ENCODE measurements at regions not wholly inside any gene's neighbourhood (a gene's known extent, or its start where the extent isn't known, plus 50 kb on each side); places are given as distances from the start of the nearest gene placed in this dataset.
"Not testable (repeated sequence)": the region's sequence is repeated elsewhere in the genome, so short reads cannot be mapped to it uniquely, and the experiment has no call there.

GRCh38 chr17:20721171-20721570, 141.6 kb downstream of the CDRT15L2 start:
- Histone ChIP-seq H3K36me3 (ENCODE audit: control insufficient read depth, insufficient read depth, low read length) (no peaks in the 10 kb centered on the region), H2AFZ (no peak overlapping the region), H3K4me1 (no peaks in the 10 kb centered on the region), H3K9ac (no peak overlapping the region), H3K79me2 (no peaks in the 10 kb centered on the region), H3K27ac (no peak overlapping the region), H3K9me3 (ENCODE audit: control insufficient read depth, low read length) (no peaks in the 10 kb centered on the region), H3K4me3 (ENCODE audit: low read depth, low read length) (no peak overlapping the region), H3K27me3 (ENCODE audit: control insufficient read depth, insufficient read depth, low read length) (no peaks in the 10 kb centered on the region), H3K4me2 (ENCODE audit: low read length) (no peak overlapping the region)
- no peak for TF ChIP-seq CTCF (IDR thresholded peaks at IDR 0.05)

DNA sequence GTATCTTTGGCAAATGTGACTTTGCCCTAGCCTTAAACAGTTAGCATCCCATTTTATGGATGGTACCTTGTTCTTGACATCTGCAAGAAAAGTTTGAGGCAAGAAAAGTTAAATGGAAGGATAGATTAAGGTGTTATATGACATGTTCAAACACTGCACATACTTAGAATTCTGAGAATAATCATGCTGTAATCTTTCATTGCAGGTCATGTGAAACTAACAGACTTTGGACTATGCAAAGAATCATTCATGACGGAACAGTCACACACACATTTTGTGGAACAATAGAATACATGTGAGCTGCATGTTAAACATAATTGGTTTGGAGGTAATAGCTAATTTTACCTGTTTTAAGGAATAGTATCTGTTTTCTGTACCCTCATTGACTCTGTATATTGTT, 144.9 kb downstream of the CDRT15L2 start:
- not testable (repeated sequence) for H3K27ac ChIP-seq; H3K9me3 ChIP-seq (ENCODE audit: control insufficient read depth, low read length); H3K4me2 ChIP-seq (ENCODE audit: low read length); H3K4me3 ChIP-seq (ENCODE audit: low read depth, low read length); H3K9ac ChIP-seq; H3K79me2 ChIP-seq; H2AFZ ChIP-seq; H3K4me1 ChIP-seq; H3K27me3 ChIP-seq (ENCODE audit: control insufficient read depth, insufficient read depth, low read length); H3K36me3 ChIP-seq (ENCODE audit: control insufficient read depth, insufficient read depth, low read length)

DNA sequence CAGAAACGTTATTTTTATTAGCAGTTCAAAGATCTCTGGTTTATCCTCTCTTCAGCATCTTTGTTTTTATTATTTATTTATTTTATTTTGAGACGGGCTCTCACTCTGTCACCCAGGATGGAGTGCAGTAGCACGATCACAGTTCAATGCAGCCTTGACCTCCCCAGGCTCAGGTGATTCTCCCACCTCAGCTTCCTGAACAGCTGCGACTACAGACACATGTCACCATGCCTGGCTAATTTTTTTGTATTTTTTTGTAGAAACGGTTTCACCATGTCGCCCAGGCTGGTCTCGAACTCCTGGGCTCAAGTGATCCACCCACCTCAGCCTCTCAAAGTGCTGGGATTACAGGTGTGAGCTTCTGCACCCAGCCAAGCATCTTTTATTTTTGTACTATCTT, 147.7 kb downstream of the CDRT15L2 start:
- H3K36me3 ChIP-seq (ENCODE audit: control insufficient read depth, insufficient read depth, low read length); H3K27me3 ChIP-seq (ENCODE audit: control insufficient read depth, insufficient read depth, low read length); H3K4me1 ChIP-seq; H3K27ac ChIP-seq; H3K9ac ChIP-seq; H3K4me3 ChIP-seq (ENCODE audit: low read depth, low read length); H3K4me2 ChIP-seq (ENCODE audit: low read length); H3K79me2 ChIP-seq; H2AFZ ChIP-seq; H3K9me3 ChIP-seq (ENCODE audit: control insufficient read depth, low read length): not testable (repeated sequence)

DNA sequence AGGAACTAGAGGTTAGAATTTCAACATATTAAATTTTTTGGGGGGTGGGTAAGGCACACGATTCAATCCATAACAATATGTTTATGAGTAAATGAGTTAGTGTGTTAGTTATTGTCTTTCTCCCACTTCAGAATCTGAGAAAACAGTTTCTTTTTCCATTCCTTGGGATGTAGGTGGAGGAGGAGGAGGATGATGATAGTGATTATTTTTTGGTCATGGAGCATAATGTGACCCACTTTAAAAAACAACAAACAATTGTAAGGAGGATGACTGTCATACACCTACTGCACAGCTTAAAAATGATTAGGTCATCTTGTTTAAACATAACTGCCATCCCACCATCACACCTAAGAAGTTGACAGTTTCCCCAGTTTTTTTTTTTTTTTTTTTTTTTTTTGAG, 148.7 kb downstream of the CDRT15L2 start:
- no peaks in the 10 kb centered on the region for H3K27me3 ChIP-seq (ENCODE audit: control insufficient read depth, insufficient read depth, low read length)
- H3K4me3 ChIP-seq (ENCODE audit: low read depth, low read length), result no peak overlapping the region
- H3K36me3 ChIP-seq (ENCODE audit: control insufficient read depth, insufficient read depth, low read length), result no peaks in the 10 kb centered on the region
- H2AFZ ChIP-seq, result no peak overlapping the region
- H3K4me2 ChIP-seq (ENCODE audit: low read length), result no peak overlapping the region
- H3K9ac ChIP-seq, result no peak overlapping the region
- TF ChIP-seq CTCF (IDR thresholded peaks at IDR 0.05), result no peak
- H3K79me2 ChIP-seq, result no peaks in the 10 kb centered on the region
- H3K9me3 ChIP-seq (ENCODE audit: control insufficient read depth, low read length), result no peaks in the 10 kb centered on the region
- no peak overlapping the region for H3K27ac ChIP-seq
- H3K4me1 ChIP-seq, result no peaks in the 10 kb centered on the region

DNA sequence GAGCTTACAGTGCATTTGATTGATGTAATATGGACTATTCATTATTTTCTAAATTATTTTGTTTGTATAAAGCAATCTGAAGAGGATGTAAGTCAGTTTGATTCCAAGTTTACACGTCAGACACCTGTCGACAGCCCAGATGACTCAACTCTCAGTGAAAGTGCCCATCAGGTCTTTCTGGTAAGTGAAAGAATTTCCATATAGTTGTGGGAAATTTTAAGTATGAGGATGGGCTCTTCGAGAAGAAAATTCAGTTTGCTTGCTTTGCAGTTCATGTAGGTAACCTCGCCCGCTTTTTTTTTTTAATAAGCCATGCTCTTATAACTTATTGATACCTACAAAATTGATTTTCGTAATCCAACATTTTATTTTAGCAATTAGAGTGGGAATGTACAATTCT, 151.6 kb downstream of the CDRT15L2 start:
- H2AFZ ChIP-seq; H3K36me3 ChIP-seq (ENCODE audit: control insufficient read depth, insufficient read depth, low read length); H3K4me2 ChIP-seq (ENCODE audit: low read length); H3K4me3 ChIP-seq (ENCODE audit: low read depth, low read length); H3K4me1 ChIP-seq; H3K9ac ChIP-seq; H3K27me3 ChIP-seq (ENCODE audit: control insufficient read depth, insufficient read depth, low read length); H3K27ac ChIP-seq; H3K79me2 ChIP-seq; H3K9me3 ChIP-seq (ENCODE audit: control insufficient read depth, low read length): not testable (repeated sequence)

- no peaks in the 10 kb centered on the region for H3K27me3 ChIP-seq (ENCODE audit: control insufficient read depth, insufficient read depth, low read length)
- no peak overlapping the region for H3K27ac ChIP-seq
- no peaks in the 10 kb centered on the region for H3K79me2 ChIP-seq
- H3K36me3 ChIP-seq (ENCODE audit: control insufficient read depth, insufficient read depth, low read length), result no peaks in the 10 kb centered on the region
- no peaks in the 10 kb centered on the region for H3K9me3 ChIP-seq (ENCODE audit: control insufficient read depth, low read length)
- H2AFZ ChIP-seq, result no peak overlapping the region
- H3K9ac ChIP-seq, result no peak overlapping the region
- no peak overlapping the region for H3K4me2 ChIP-seq (ENCODE audit: low read length)
- TF ChIP-seq CTCF (IDR thresholded peaks at IDR 0.05), result no peak
- no peak overlapping the region for H3K4me3 ChIP-seq (ENCODE audit: low read depth, low read length)
- H3K4me1 ChIP-seq, result no peaks in the 10 kb centered on the region
Observed at GRCh38 chr17:20733923-20734322, 154.4 kb downstream of the CDRT15L2 start.
